Gastrocnemius medialis (tissue), 4 donors: ENCODE measurements at regions not wholly inside any gene's neighbourhood (a gene's known extent, or its start where the extent isn't known, plus 50 kb on each side); places are given as distances from the start of the nearest gene placed in this dataset.
"Not testable (repeated sequence)": the region's sequence is repeated elsewhere in the genome, so short reads cannot be mapped to it uniquely, and the experiment has no call there.

Source experiments
- ATAC-seq, 2 donors: fragments of 150-250 bp; one replicate each; pipeline ENCODE4 v1.9.1; 2016
- DNase-seq, 2 donors: peaks; one replicate each; pipeline ENCODE4 v3.0.0-alpha.2; 2019
- H3K27ac ChIP-seq, 4 donors: fragments of 200-600 bp; sonication (generic); 1 replicate in 1 of 4; 2 replicates in 3 of 4; pipeline ENCODE4 v1.5.1; 2016 to 2018; ENCODE audit warnings: mild to moderate bottlenecking in 2 of 4, moderate library complexity in 1 of 4
- H3K27me3 ChIP-seq, 3 donors: fragments of 200-600 bp; sonication (generic) in 2 of 3; 1 replicate in 1 of 3; 2 replicates in 2 of 3; pipeline versions ENCODE4 v1.5.1 to v1.6.0; 2016 to 2019; ENCODE audit warnings: mild to moderate bottlenecking in 1 of 3, moderate library complexity in 1 of 3
- H3K36me3 ChIP-seq, 2 donors: fragments of 200-600 bp; sonication (generic) in 1 of 2; one replicate each; pipeline ENCODE4 v1.5.1; 2017 to 2018
- H3K4me1 ChIP-seq, 2 donors: fragments of 200-600 bp; sonication (generic) in 1 of 2; one replicate each; pipeline ENCODE4 v1.5.1; 2016 to 2017; ENCODE audit warnings: mild to moderate bottlenecking in 2 of 2
- H3K4me3 ChIP-seq, 4 donors: fragments of 200-600 bp; sonication (generic) in 3 of 4; 1 replicate in 1 of 4; 2 replicates in 3 of 4; pipeline ENCODE4 v1.5.1; 2016 to 2019; ENCODE audit warnings: mild to moderate bottlenecking in 2 of 4
- H3K9me3 ChIP-seq, 3 donors: fragments of 200-600 bp; sonication (generic) in 2 of 3; 1 replicate in 1 of 3; 2 replicates in 2 of 3; pipeline ENCODE4 v1.5.1; 2016 to 2019
- POLR2A ChIP-seq, 2 donors: fragments of 450-650 bp; IDR thresholded peaks; one replicate each; pipeline ENCODE4 v1.6.1; 2017; ENCODE audit warnings: antibody characterized with exemption in 2 of 2, mild to moderate bottlenecking in 2 of 2, moderate library complexity in 2 of 2
- in situ Hi-C, 4 donors: fragments of 200-750 bp; cut with MboI; loops; one replicate each; pipeline versions ENCODE4 v1.15.0 to v1.8.0; 2017; ENCODE audit warnings: low sequenced_read_pairs in 4 of 4
- intact Hi-C: fragments of 100-400 bp; cut with DNase I; formaldehyde crosslinking; loops from one replicate; pipeline ENCODE4 v1.15.1; 2023; ENCODE audit warnings: low total_unique reads
- TF ChIP-seq, protein P1 (sequence below), 5 experiments: fragments of 450-650 bp in 3 of 5; fragments of 200-600 bp in 2 of 5; sonication (generic) in 2 of 5; IDR thresholded peaks in 4 of 5; conservative IDR thresholded peaks in 1 of 5; 1 replicate in 4 of 5; 2 replicates in 1 of 5; pipeline ENCODE4 v1.5.1; 2016 to 2019; ENCODE audit warnings: antibody characterized with exemption in 5 of 5, mild to moderate bottlenecking in 3 of 5, moderate library complexity in 3 of 5

- in situ Hi-C loops (no loop called here), intact Hi-C loops (no loop called here)
- ATAC-seq, result no peak
- Histone ChIP-seq H3K27ac (no peak overlapping the region), H3K4me3 (no peak overlapping the region), H3K36me3 (no peaks in the 10 kb centered on the region), H3K4me1 (no peaks in the 10 kb centered on the region), H3K27me3 (no peaks in the 10 kb centered on the region), H3K9me3 (no peaks in the 10 kb centered on the region)
- DNase-seq, result no peak
- TF ChIP-seq POLR2A (IDR thresholded peaks at IDR 0.05), result no peak
- TF ChIP-seq, protein P1, sequence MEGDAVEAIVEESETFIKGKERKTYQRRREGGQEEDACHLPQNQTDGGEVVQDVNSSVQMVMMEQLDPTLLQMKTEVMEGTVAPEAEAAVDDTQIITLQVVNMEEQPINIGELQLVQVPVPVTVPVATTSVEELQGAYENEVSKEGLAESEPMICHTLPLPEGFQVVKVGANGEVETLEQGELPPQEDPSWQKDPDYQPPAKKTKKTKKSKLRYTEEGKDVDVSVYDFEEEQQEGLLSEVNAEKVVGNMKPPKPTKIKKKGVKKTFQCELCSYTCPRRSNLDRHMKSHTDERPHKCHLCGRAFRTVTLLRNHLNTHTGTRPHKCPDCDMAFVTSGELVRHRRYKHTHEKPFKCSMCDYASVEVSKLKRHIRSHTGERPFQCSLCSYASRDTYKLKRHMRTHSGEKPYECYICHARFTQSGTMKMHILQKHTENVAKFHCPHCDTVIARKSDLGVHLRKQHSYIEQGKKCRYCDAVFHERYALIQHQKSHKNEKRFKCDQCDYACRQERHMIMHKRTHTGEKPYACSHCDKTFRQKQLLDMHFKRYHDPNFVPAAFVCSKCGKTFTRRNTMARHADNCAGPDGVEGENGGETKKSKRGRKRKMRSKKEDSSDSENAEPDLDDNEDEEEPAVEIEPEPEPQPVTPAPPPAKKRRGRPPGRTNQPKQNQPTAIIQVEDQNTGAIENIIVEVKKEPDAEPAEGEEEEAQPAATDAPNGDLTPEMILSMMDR (IDR thresholded peaks at IDR 0.05 in 4 of 5, conservative IDR thresholded peaks at IDR 0.05 in 1 of 5), result no peak
These were observed 1587.6 kb upstream of the C9orf72 start for GRCh38 chr9:29160763-29161353.

- TF ChIP-seq, protein P1 (IDR thresholded peaks at IDR 0.05 in 4 of 5, conservative IDR thresholded peaks at IDR 0.05 in 1 of 5), result no peak
- no peak for TF ChIP-seq POLR2A (IDR thresholded peaks at IDR 0.05)
- in situ Hi-C loops, result no loop called here
- H3K27ac ChIP-seq, result no peak overlapping the region
- ATAC-seq (no peak), DNase-seq (no peak)
- no peaks in the 10 kb centered on the region for H3K4me1 ChIP-seq
- no peaks in the 10 kb centered on the region for H3K36me3 ChIP-seq
- H3K9me3 ChIP-seq, result no peaks in the 10 kb centered on the region
- no peaks in the 10 kb centered on the region for H3K27me3 ChIP-seq
- intact Hi-C loops, result no loop called here
- H3K4me3 ChIP-seq, result no peak overlapping the region
These were observed 1600.9 kb upstream of the C9orf72 start for GRCh38 chr9:29174136-29174535.

GRCh38 chr9:29176231-29176630 lies 1603.0 kb upstream of the C9orf72 start:
- ATAC-seq, result no peak
- TF ChIP-seq, protein P1 (IDR thresholded peaks at IDR 0.05 in 4 of 5, conservative IDR thresholded peaks at IDR 0.05 in 1 of 5), result no peak
- TF ChIP-seq POLR2A (IDR thresholded peaks at IDR 0.05), result no peak
- H3K9me3 ChIP-seq, result no peaks in the 10 kb centered on the region
- no peaks in the 10 kb centered on the region for H3K27me3 ChIP-seq
- no peak overlapping the region for H3K4me3 ChIP-seq
- no peaks in the 10 kb centered on the region for H3K4me1 ChIP-seq
- no peak for DNase-seq
- no peak overlapping the region for H3K27ac ChIP-seq
- H3K36me3 ChIP-seq, result no peaks in the 10 kb centered on the region
- in situ Hi-C loops, result no loop called here
- intact Hi-C loops, result no loop called here

- DNase-seq (no peak), ATAC-seq (no peak)
- Histone ChIP-seq H3K9me3 (no peaks in the 10 kb centered on the region), H3K4me1 (no peaks in the 10 kb centered on the region), H3K4me3 (no peak overlapping the region), H3K36me3 (no peaks in the 10 kb centered on the region), H3K27me3 (no peaks in the 10 kb centered on the region), H3K27ac (no peak overlapping the region)
- in situ Hi-C loops, result no loop called here
- intact Hi-C loops, result no loop called here
- TF ChIP-seq, protein P1 (IDR thresholded peaks at IDR 0.05 in 4 of 5, conservative IDR thresholded peaks at IDR 0.05 in 1 of 5), result no peak
- no peak for TF ChIP-seq POLR2A (IDR thresholded peaks at IDR 0.05)
These were observed 1603.5 kb upstream of the C9orf72 start for GRCh38 chr9:29176786-29177185.

DNA sequence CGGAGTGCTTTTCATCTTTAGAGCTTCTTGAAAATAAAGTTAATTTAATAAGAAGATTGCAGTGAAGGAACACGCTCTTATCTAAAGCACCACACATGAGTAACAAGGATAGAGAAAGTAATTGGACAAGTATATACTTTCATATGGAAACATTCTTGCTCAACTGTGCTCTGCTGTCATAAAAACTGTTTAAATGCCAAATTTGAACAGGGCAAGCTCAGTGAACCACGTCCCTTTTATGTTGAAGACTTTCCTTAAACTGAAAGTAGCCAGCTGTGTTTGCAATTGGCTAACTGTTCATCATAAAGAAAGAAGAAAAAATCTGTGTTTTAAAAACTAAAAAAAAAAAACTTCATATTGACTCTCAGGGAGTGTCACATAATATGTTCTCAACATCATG lies 1610.7 kb upstream of the C9orf72 start:
- no peaks in the 10 kb centered on the region for H3K36me3 ChIP-seq
- ATAC-seq (no peak), DNase-seq (no peak)
- no peak overlapping the region for H3K27ac ChIP-seq
- H3K9me3 ChIP-seq, result no peaks in the 10 kb centered on the region
- TF ChIP-seq POLR2A (IDR thresholded peaks at IDR 0.05), result no peak
- TF ChIP-seq, protein P1 (IDR thresholded peaks at IDR 0.05 in 4 of 5, conservative IDR thresholded peaks at IDR 0.05 in 1 of 5), result no peak
- H3K4me1 ChIP-seq, result no peaks in the 10 kb centered on the region
- H3K4me3 ChIP-seq, result no peak overlapping the region
- in situ Hi-C loops, result no loop called here
- no peaks in the 10 kb centered on the region for H3K27me3 ChIP-seq
- intact Hi-C loops, result no loop called here

GRCh38 chr9:29188771-29189170 lies 1615.5 kb upstream of the C9orf72 start:
- ATAC-seq, intact Hi-C loops, H3K27ac ChIP-seq, DNase-seq, H3K27me3 ChIP-seq, H3K9me3 ChIP-seq, H3K36me3 ChIP-seq, H3K4me3 ChIP-seq, H3K4me1 ChIP-seq, in situ Hi-C loops: not testable (repeated sequence)

GRCh38 chr9:29189221-29189620 lies 1615.9 kb upstream of the C9orf72 start:
- H3K4me3 ChIP-seq, H3K4me1 ChIP-seq, DNase-seq, ATAC-seq, H3K27me3 ChIP-seq, H3K36me3 ChIP-seq, H3K9me3 ChIP-seq, H3K27ac ChIP-seq, in situ Hi-C loops, intact Hi-C loops: not testable (repeated sequence)
